Liver (tissue), 8 donors: ENCODE measurements at regions not wholly inside any gene's neighbourhood (a gene's known extent, or its start where the extent isn't known, plus 50 kb on each side); places are given as distances from the start of the nearest gene placed in this dataset.
A peak's percentile ranks its signal among the peaks of the same experiment; 100 is the strongest.

Source experiments
- DNase-seq: peaks from one replicate; pipeline ENCODE4 v3.0.0-alpha.2; 2017; ENCODE audit warnings: low spot score
- H3K27ac ChIP-seq, 2 donors: one replicate each; pipeline ENCODE4 v1.7.0; 2013; ENCODE audit warnings: inconsistent platforms in 2 of 2, low read length in 2 of 2, control low read depth in 1 of 2, low read depth in 1 of 2, mild to moderate bottlenecking in 1 of 2
- H3K27me3 ChIP-seq, 4 donors: one replicate each; pipeline versions ENCODE4 v1.6.1 to v1.7.0; 2013; ENCODE audit warnings: low read length in 3 of 4, inconsistent platforms in 1 of 4, mild to moderate bottlenecking in 1 of 4, moderate library complexity in 1 of 4; ENCODE audit not compliant: control insufficient read depth in 4 of 4, insufficient read depth in 4 of 4
- H3K36me3 ChIP-seq, 4 donors: one replicate each; pipeline versions ENCODE4 v1.6.1 to v1.7.0; 2013; ENCODE audit warnings: low read length in 3 of 4, mild to moderate bottlenecking in 3 of 4, low read depth in 1 of 4, moderate library complexity in 1 of 4; ENCODE audit not compliant: control insufficient read depth in 4 of 4, insufficient read depth in 3 of 4
- H3K4me1 ChIP-seq, 4 donors: one replicate each; pipeline versions ENCODE4 v1.6.1 to v1.7.0; 2013; ENCODE audit warnings: low read length in 3 of 4, mild to moderate bottlenecking in 3 of 4, moderate library complexity in 1 of 4; ENCODE audit not compliant: control insufficient read depth in 4 of 4, insufficient read depth in 4 of 4
- H3K4me3 ChIP-seq, 3 donors: one replicate each; pipeline versions ENCODE4 v1.6.1 to v1.7.0; 2013; ENCODE audit warnings: low read length in 3 of 3, control low read depth in 1 of 3, low read depth in 1 of 3, mild to moderate bottlenecking in 1 of 3
- H3K9ac ChIP-seq, 2 donors: one replicate each; pipeline ENCODE4 v1.7.0; 2013; ENCODE audit warnings: low read length in 2 of 2, mild to moderate bottlenecking in 2 of 2, moderate library complexity in 2 of 2, control low read depth in 1 of 2, low read depth in 1 of 2
- H3K9me3 ChIP-seq, 4 donors: one replicate each; pipeline versions ENCODE4 v1.6.1 to v1.7.0; 2013; ENCODE audit warnings: low read length in 3 of 4; ENCODE audit not compliant: control insufficient read depth in 4 of 4
- EGR1 ChIP-seq, 2 donors: IDR thresholded peaks; 2 replicates each; pipeline ENCODE4 v1.6.1; 2016 to 2018; ENCODE audit warnings: antibody characterized with exemption in 2 of 2, low read depth in 2 of 2
- FOXA1 ChIP-seq: IDR thresholded peaks from 2 replicates; pipeline ENCODE4 v1.6.1; 2016; ENCODE audit warnings: antibody characterized with exemption
- FOXA2 ChIP-seq: IDR thresholded peaks from 2 replicates; pipeline ENCODE4 v1.6.1; 2016; ENCODE audit warnings: antibody characterized with exemption
- GABPA ChIP-seq, 2 donors: IDR thresholded peaks in 1 of 2; conservative IDR thresholded peaks in 1 of 2; 2 replicates each; pipeline ENCODE4 v1.6.1; 2016; ENCODE audit warnings: antibody characterized with exemption in 2 of 2, mild to moderate bottlenecking in 1 of 2, moderate library complexity in 1 of 2
- HNF4A ChIP-seq, 2 donors: conservative IDR thresholded peaks; 2 replicates each; pipeline ENCODE4 v1.6.1; 2016; ENCODE audit warnings: antibody characterized with exemption in 2 of 2, mild to moderate bottlenecking in 2 of 2
- NR2F2 ChIP-seq: IDR thresholded peaks from 2 replicates; pipeline ENCODE4 v1.6.1; 2016; ENCODE audit warnings: antibody characterized with exemption
- RAD21 ChIP-seq, 2 donors: IDR thresholded peaks; 2 replicates each; pipeline ENCODE4 v1.6.1; 2016; ENCODE audit warnings: antibody characterized with exemption in 2 of 2, mild to moderate bottlenecking in 2 of 2
- RXRA ChIP-seq, 2 donors: IDR thresholded peaks; 2 replicates each; pipeline ENCODE4 v1.6.1; 2017 to 2018; ENCODE audit warnings: antibody characterized with exemption in 2 of 2, mild to moderate bottlenecking in 1 of 2
- SP1 ChIP-seq: IDR thresholded peaks from 2 replicates; pipeline ENCODE4 v1.6.1; 2018; ENCODE audit warnings: antibody characterized with exemption, mild to moderate bottlenecking
- TAF1 ChIP-seq: conservative IDR thresholded peaks from 2 replicates; pipeline ENCODE4 v1.6.1; 2016; ENCODE audit warnings: antibody characterized with exemption, mild to moderate bottlenecking
- YY1 ChIP-seq: IDR thresholded peaks from 2 replicates; pipeline ENCODE4 v1.6.1; 2016; ENCODE audit warnings: antibody characterized with exemption, mild to moderate bottlenecking
- ZBTB33 ChIP-seq: IDR thresholded peaks from 2 replicates; pipeline ENCODE4 v1.6.1; 2016; ENCODE audit warnings: antibody characterized with exemption
- WGBS: extraction: QIAGEN DNeasy Blood & Tissue Kit; methylation state at CpG from one replicate; pipeline ENCODE4 v1.1.7; 2013; 5-methylcytosine and 5-hydroxymethylcytosine counted together
- TF ChIP-seq, protein P1 (sequence below): fragments of 150-350 bp; IDR thresholded peaks from 2 replicates; pipeline ENCODE4 v1.5.1; 2017; ENCODE audit warnings: improper control_type of control experiment, low read depth, low read length; ENCODE audit not compliant: missing input control
- TF ChIP-seq, protein P2 (sequence below): IDR thresholded peaks from 2 replicates; pipeline ENCODE4 v1.6.1; 2016; ENCODE audit warnings: antibody characterized with exemption, mild to moderate bottlenecking
- TF ChIP-seq, protein P3 (sequence below): IDR thresholded peaks from 2 replicates; pipeline ENCODE4 v1.6.1; 2016; ENCODE audit warnings: antibody characterized with exemption
- donor health status: healthy.
- donor health status: healthy.
- donor health status: healthy.
- donor health status: healthy.
- donor health status: healthy.

DNA sequence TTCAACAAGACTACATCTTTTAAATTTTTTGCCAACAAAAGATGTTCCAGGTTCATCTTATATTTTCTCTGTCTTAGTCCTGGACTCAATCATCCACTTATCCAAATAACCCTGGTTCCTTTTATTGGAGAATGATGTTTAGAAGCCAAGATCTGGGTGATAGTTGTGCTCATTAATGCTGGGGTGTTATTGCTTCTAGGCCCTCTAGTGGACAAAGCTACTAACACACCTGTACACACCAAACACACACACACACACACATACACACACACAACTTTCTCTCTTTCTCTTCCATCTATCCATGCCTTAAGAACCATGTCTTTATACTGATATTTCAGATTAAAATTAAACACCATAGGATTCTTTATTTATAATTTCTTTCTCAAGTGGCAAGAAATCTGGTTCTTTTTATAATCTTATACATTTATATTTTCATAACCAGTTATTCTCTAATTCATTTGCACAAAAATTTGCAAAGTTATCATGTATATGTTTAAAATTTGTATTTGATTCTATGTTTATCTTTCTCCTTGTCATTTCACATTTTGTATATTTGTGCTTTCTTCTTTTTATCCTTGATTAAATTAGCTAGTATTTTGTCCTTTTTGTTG lies 179.1 kb upstream of the SMIM23 start:
- Histone ChIP-seq H3K27me3 (peaks cover 0 to 2% (median 0%) of the 10 kb centered on the region in 4 donors), H3K4me3 (no peak overlapping the region), H3K9me3 (peaks cover 0 to 5% (median 0%) of the 10 kb centered on the region in 4 donors), H3K27ac (no peak overlapping the region), H3K36me3 (no peaks in the 10 kb centered on the region), H3K4me1 (no peaks in the 10 kb centered on the region), H3K9ac (no peak overlapping the region)
- no peak for DNase-seq
- TF ChIP-seq GABPA (IDR thresholded peaks at IDR 0.05 in 1 of 2, conservative IDR thresholded peaks at IDR 0.05 in 1 of 2) (no peak), SP1 (no peak), NR2F2 (no peak), HNF4A (conservative IDR thresholded peaks at IDR 0.05) (no peak), YY1 (no peak), RAD21 (IDR thresholded peaks at IDR 0.05) (peak; percentile 4 to 38)
- TF ChIP-seq, protein P1, sequence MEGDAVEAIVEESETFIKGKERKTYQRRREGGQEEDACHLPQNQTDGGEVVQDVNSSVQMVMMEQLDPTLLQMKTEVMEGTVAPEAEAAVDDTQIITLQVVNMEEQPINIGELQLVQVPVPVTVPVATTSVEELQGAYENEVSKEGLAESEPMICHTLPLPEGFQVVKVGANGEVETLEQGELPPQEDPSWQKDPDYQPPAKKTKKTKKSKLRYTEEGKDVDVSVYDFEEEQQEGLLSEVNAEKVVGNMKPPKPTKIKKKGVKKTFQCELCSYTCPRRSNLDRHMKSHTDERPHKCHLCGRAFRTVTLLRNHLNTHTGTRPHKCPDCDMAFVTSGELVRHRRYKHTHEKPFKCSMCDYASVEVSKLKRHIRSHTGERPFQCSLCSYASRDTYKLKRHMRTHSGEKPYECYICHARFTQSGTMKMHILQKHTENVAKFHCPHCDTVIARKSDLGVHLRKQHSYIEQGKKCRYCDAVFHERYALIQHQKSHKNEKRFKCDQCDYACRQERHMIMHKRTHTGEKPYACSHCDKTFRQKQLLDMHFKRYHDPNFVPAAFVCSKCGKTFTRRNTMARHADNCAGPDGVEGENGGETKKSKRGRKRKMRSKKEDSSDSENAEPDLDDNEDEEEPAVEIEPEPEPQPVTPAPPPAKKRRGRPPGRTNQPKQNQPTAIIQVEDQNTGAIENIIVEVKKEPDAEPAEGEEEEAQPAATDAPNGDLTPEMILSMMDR = peak; percentile 30
- TF ChIP-seq, protein P2, sequence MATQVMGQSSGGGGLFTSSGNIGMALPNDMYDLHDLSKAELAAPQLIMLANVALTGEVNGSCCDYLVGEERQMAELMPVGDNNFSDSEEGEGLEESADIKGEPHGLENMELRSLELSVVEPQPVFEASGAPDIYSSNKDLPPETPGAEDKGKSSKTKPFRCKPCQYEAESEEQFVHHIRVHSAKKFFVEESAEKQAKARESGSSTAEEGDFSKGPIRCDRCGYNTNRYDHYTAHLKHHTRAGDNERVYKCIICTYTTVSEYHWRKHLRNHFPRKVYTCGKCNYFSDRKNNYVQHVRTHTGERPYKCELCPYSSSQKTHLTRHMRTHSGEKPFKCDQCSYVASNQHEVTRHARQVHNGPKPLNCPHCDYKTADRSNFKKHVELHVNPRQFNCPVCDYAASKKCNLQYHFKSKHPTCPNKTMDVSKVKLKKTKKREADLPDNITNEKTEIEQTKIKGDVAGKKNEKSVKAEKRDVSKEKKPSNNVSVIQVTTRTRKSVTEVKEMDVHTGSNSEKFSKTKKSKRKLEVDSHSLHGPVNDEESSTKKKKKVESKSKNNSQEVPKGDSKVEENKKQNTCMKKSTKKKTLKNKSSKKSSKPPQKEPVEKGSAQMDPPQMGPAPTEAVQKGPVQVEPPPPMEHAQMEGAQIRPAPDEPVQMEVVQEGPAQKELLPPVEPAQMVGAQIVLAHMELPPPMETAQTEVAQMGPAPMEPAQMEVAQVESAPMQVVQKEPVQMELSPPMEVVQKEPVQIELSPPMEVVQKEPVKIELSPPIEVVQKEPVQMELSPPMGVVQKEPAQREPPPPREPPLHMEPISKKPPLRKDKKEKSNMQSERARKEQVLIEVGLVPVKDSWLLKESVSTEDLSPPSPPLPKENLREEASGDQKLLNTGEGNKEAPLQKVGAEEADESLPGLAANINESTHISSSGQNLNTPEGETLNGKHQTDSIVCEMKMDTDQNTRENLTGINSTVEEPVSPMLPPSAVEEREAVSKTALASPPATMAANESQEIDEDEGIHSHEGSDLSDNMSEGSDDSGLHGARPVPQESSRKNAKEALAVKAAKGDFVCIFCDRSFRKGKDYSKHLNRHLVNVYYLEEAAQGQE = no peak

DNA sequence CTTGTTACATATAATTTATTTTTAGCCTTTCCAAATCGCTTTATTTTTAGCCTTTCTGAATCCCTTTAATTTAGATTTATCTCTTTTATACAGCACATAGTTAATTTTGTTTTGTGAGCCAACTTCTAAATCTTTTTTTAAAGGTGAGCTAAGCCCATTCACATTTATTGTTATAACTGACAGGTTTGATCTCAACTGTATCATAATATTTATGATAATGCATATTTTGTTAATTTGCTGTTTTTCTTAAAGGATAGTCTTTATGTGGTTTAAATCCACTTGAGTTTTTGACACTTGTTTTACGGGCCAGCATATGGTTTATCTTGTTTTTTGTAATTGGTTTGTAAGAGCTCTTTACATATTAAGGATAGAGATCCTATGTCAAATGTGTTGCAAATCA lies 177.8 kb upstream of the SMIM23 start:
- Histone ChIP-seq H3K9me3 (peaks cover 0 to 5% (median 0%) of the 10 kb centered on the region in 4 donors), H3K27me3 (peaks cover 0 to 2% (median 0%) of the 10 kb centered on the region in 4 donors), H3K9ac (no peak overlapping the region), H3K27ac (no peak overlapping the region), H3K4me1 (no peaks in the 10 kb centered on the region), H3K36me3 (no peaks in the 10 kb centered on the region), H3K4me3 (no peak overlapping the region)
- TF ChIP-seq FOXA2 = no peak
- TF ChIP-seq FOXA1 = no peak
- no peak for TF ChIP-seq RXRA (IDR thresholded peaks at IDR 0.05)
- no peak for TF ChIP-seq TAF1
- TF ChIP-seq, protein P3, sequence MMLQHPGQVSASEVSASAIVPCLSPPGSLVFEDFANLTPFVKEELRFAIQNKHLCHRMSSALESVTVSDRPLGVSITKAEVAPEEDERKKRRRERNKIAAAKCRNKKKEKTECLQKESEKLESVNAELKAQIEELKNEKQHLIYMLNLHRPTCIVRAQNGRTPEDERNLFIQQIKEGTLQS = no peak
- no peak for TF ChIP-seq ZBTB33
- TF ChIP-seq EGR1 (IDR thresholded peaks at IDR 0.05; ENCODE audit: low read depth in 2 of 2) = no peak
- 85% methylated on average over 2 of the region's 2 CpGs for WGBS
- DNase-seq = no peak
